Gastrocnemius medialis (tissue), 4 donors: ENCODE measurements at regions not wholly inside any gene's neighbourhood (a gene's known extent, or its start where the extent isn't known, plus 50 kb on each side); places are given as distances from the start of the nearest gene placed in this dataset.

Experiments
- ATAC-seq, 2 donors: fragments of 150-250 bp; one replicate each; pipeline ENCODE4 v1.9.1; 2016
- DNase-seq, 2 donors: peaks; one replicate each; pipeline ENCODE4 v3.0.0-alpha.2; 2019
- H3K27ac ChIP-seq, 4 donors: fragments of 200-600 bp; sonication (generic); 1 replicate in 1 of 4; 2 replicates in 3 of 4; pipeline ENCODE4 v1.5.1; 2016 to 2018; ENCODE audit warnings: mild to moderate bottlenecking in 2 of 4, moderate library complexity in 1 of 4
- H3K27me3 ChIP-seq, 3 donors: fragments of 200-600 bp; sonication (generic) in 2 of 3; 1 replicate in 1 of 3; 2 replicates in 2 of 3; pipeline versions ENCODE4 v1.5.1 to v1.6.0; 2016 to 2019; ENCODE audit warnings: mild to moderate bottlenecking in 1 of 3, moderate library complexity in 1 of 3
- H3K36me3 ChIP-seq, 2 donors: fragments of 200-600 bp; sonication (generic) in 1 of 2; one replicate each; pipeline ENCODE4 v1.5.1; 2017 to 2018
- H3K4me1 ChIP-seq, 2 donors: fragments of 200-600 bp; sonication (generic) in 1 of 2; one replicate each; pipeline ENCODE4 v1.5.1; 2016 to 2017; ENCODE audit warnings: mild to moderate bottlenecking in 2 of 2
- H3K4me3 ChIP-seq, 4 donors: fragments of 200-600 bp; sonication (generic) in 3 of 4; 1 replicate in 1 of 4; 2 replicates in 3 of 4; pipeline ENCODE4 v1.5.1; 2016 to 2019; ENCODE audit warnings: mild to moderate bottlenecking in 2 of 4
- H3K9me3 ChIP-seq, 3 donors: fragments of 200-600 bp; sonication (generic) in 2 of 3; 1 replicate in 1 of 3; 2 replicates in 2 of 3; pipeline ENCODE4 v1.5.1; 2016 to 2019
- POLR2A ChIP-seq, 2 donors: fragments of 450-650 bp; IDR thresholded peaks; one replicate each; pipeline ENCODE4 v1.6.1; 2017; ENCODE audit warnings: antibody characterized with exemption in 2 of 2, mild to moderate bottlenecking in 2 of 2, moderate library complexity in 2 of 2
- in situ Hi-C, 4 donors: fragments of 200-750 bp; cut with MboI; loops; one replicate each; pipeline versions ENCODE4 v1.15.0 to v1.8.0; 2017; ENCODE audit warnings: low sequenced_read_pairs in 4 of 4
- intact Hi-C: fragments of 100-400 bp; cut with DNase I; formaldehyde crosslinking; loops from one replicate; pipeline ENCODE4 v1.15.1; 2023; ENCODE audit warnings: low total_unique reads
- TF ChIP-seq, protein P1 (sequence below), 5 experiments: fragments of 450-650 bp in 3 of 5; fragments of 200-600 bp in 2 of 5; sonication (generic) in 2 of 5; IDR thresholded peaks in 4 of 5; conservative IDR thresholded peaks in 1 of 5; 1 replicate in 4 of 5; 2 replicates in 1 of 5; pipeline ENCODE4 v1.5.1; 2016 to 2019; ENCODE audit warnings: antibody characterized with exemption in 5 of 5, mild to moderate bottlenecking in 3 of 5, moderate library complexity in 3 of 5

DNA sequence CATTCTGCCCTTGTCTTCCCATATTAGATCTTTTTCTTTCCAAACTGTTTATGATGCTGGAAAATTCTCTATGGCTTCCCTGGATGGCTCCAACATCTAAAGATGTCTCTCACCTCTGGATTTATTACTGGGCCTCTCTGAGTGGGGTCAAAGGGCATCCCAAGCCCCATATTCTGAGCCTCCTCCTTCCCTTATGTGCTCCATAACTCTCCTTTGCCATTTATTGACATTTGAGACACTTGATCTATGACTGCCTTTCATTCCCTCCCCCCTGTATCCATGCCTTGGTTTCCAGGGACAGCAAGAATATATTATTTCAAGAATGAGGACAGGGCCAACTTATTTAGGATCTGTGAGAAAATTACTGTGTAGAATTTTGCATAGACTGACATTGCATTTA, 369.3 kb upstream of the ONECUT1 start:
- no peak overlapping the region for H3K27ac ChIP-seq
- no peaks in the 10 kb centered on the region for H3K9me3 ChIP-seq
- H3K4me3 ChIP-seq = no peak overlapping the region
- intact Hi-C loops = no loop called here
- ATAC-seq (no peak), DNase-seq (no peak)
- H3K4me1 ChIP-seq = no peaks in the 10 kb centered on the region
- H3K36me3 ChIP-seq = no peaks in the 10 kb centered on the region
- in situ Hi-C loops = no loop called here
- H3K27me3 ChIP-seq = no peaks in the 10 kb centered on the region
- no peak for TF ChIP-seq POLR2A (IDR thresholded peaks at IDR 0.05)
- TF ChIP-seq, protein P1, sequence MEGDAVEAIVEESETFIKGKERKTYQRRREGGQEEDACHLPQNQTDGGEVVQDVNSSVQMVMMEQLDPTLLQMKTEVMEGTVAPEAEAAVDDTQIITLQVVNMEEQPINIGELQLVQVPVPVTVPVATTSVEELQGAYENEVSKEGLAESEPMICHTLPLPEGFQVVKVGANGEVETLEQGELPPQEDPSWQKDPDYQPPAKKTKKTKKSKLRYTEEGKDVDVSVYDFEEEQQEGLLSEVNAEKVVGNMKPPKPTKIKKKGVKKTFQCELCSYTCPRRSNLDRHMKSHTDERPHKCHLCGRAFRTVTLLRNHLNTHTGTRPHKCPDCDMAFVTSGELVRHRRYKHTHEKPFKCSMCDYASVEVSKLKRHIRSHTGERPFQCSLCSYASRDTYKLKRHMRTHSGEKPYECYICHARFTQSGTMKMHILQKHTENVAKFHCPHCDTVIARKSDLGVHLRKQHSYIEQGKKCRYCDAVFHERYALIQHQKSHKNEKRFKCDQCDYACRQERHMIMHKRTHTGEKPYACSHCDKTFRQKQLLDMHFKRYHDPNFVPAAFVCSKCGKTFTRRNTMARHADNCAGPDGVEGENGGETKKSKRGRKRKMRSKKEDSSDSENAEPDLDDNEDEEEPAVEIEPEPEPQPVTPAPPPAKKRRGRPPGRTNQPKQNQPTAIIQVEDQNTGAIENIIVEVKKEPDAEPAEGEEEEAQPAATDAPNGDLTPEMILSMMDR (IDR thresholded peaks at IDR 0.05 in 4 of 5, conservative IDR thresholded peaks at IDR 0.05 in 1 of 5) = no peak

DNA sequence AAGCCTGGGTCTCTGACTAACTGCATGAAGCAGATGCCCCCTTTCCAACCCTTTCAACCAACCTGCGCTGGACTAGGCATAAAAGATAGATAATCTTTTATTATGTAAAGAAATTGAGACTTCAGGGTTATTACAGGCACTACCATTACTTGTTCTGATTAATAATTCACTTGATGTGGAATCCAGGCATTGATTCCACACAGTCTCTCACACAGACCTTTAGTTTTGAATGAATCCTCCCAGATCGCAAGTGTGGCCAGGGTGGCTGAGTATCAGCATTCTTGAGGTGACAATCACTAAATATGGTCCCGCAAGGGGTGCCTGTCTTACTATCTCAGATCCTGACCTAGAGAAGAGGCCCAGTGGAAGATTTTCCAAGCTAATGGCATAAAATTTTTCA, 368.9 kb upstream of the ONECUT1 start:
- no peaks in the 10 kb centered on the region for H3K27me3 ChIP-seq
- H3K4me3 ChIP-seq = no peak overlapping the region
- in situ Hi-C loops = no loop called here
- intact Hi-C loops = no loop called here
- no peaks in the 10 kb centered on the region for H3K9me3 ChIP-seq
- TF ChIP-seq POLR2A (IDR thresholded peaks at IDR 0.05) = no peak
- TF ChIP-seq, protein P1 (IDR thresholded peaks at IDR 0.05 in 4 of 5, conservative IDR thresholded peaks at IDR 0.05 in 1 of 5) = no peak
- no peaks in the 10 kb centered on the region for H3K36me3 ChIP-seq
- DNase-seq (no peak), ATAC-seq (no peak)
- H3K4me1 ChIP-seq = no peaks in the 10 kb centered on the region
- H3K27ac ChIP-seq = no peak overlapping the region

DNA sequence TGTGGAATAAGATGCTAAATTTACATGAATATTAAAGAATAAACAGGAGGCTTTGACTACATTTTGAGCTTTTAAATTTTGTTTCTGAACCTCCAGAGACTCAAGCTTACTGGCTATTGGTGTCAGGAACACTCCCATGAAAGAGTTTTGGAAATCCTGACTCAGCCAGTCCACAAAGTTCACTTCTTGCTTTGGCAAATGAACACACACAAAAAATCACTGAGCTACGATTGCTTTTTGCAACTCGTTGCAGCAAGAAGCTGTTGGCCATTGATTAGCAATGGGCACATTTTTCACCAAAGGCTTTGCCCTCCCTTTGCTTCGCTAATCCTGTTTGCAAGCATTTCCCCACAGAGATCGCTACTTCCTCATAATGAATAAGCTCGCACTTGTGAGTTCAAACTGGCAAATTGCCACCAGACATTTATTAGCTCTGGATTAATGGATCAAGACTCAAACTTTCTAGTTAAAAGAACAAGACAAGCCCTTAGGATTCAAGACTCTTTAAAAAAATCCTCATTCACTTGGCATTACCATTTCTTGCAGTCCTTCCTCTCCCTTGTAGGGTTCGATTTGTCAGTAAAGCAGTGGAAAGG, 343.2 kb upstream of the ONECUT1 start:
- no peaks in the 10 kb centered on the region for H3K9me3 ChIP-seq
- no peaks in the 10 kb centered on the region for H3K4me1 ChIP-seq
- no peaks in the 10 kb centered on the region for H3K36me3 ChIP-seq
- no peak overlapping the region for H3K4me3 ChIP-seq
- in situ Hi-C loops = no loop called here
- intact Hi-C loops = no loop called here
- DNase-seq = no peak
- no peak overlapping the region for H3K27ac ChIP-seq
- H3K27me3 ChIP-seq = no peaks in the 10 kb centered on the region
- TF ChIP-seq POLR2A (IDR thresholded peaks at IDR 0.05) = no peak
- TF ChIP-seq, protein P1 (IDR thresholded peaks at IDR 0.05 in 4 of 5, conservative IDR thresholded peaks at IDR 0.05 in 1 of 5) = no peak
- ATAC-seq = no peak

DNA sequence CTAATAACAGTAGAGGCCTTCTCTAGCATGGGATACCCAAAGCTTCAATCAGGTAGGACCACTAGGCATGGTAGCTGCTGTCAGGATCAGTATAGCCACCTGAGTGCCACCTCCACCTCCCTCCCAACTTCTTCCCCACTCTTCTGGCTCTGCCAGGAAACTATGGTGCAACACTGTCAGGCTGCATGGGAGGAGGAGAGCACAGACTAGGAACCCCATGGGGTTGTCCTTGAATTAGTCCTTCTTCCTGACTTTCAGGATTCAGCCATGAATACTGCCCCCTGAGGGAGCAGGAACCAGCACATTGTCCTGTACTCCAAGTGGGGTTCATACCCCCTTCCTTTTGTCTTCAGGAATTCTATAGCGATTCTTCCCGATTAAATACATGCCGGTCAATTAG, 340.8 kb upstream of the ONECUT1 start:
- Histone ChIP-seq H3K9me3 (no peaks in the 10 kb centered on the region), H3K4me1 (no peaks in the 10 kb centered on the region), H3K27me3 (no peaks in the 10 kb centered on the region), H3K27ac (no peak overlapping the region), H3K4me3 (no peak overlapping the region), H3K36me3 (no peaks in the 10 kb centered on the region)
- DNase-seq (no peak), ATAC-seq (no peak)
- intact Hi-C loops = no loop called here
- TF ChIP-seq, protein P1 (IDR thresholded peaks at IDR 0.05 in 4 of 5, conservative IDR thresholded peaks at IDR 0.05 in 1 of 5) = no peak
- TF ChIP-seq POLR2A (IDR thresholded peaks at IDR 0.05) = no peak
- in situ Hi-C loops = no loop called here
